Stimulated activated CD4-positive, alpha-beta T cell treated with anti-CD3 and anti-CD28 coated beads, Interleukin-4, amount 100 ng/mL, for 1 hour (primary cell): ENCODE measurements at regions not wholly inside any gene's neighbourhood (a gene's known extent, or its start where the extent isn't known, plus 50 kb on each side); places are given as distances from the start of the nearest gene placed in this dataset.
"Not testable (repeated sequence)": the region's sequence is repeated elsewhere in the genome, so short reads cannot be mapped to it uniquely, and the experiment has no call there.

Source experiments
- DNase-seq: peaks from one replicate; pipeline ENCODE4 v3.0.0-alpha.2; 2020

DNA sequence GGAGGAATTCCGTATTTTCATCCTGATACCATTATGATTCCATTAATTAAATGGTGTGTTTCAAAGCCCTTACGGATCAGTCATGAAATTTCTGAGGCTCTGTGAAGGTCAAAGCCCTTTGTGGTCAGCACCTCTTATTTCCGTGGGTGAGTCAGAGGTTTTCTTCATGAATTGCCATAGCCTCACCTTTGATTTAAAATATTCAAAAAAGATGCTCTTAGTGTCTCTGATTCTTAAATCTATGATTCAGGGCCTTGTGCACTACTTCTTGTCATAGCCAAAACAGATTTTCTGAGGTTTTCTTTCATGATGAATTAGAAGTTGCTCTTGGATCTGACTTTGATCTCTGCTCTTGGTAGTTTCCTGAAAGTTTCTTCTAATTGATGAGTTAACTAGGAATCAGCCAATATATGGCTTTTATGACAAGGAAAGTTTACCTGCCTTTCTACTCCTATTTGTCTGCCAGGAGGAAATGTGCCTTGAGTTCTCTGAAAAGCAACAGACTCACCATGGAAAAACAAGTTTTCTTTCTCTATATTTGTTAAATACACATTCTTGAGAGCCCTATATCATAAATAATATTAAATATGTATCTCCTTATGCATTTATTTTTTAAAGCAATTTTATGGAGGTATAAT is 613.0 kb downstream of the UTRN start:
- no peak for DNase-seq

DNA sequence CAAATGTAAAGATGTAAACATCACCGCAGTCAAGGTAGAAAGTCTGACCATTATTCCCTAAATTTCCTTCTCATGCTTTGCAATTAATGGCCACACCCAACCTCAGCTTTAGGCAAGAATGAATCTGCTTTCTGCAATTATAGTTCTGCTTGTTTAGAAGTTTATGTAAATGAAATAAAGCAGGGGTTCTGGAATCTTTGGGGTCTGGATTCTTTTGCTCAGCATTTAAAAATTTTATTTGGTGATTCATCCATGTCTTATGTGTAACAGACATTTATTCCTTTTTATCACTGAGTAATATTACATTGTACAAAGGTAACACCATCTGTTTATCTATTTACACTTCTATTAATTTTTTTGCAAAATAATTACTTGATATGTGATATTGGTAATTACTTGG is 613.6 kb downstream of the UTRN start:
- DNase-seq, result no peak

DNA sequence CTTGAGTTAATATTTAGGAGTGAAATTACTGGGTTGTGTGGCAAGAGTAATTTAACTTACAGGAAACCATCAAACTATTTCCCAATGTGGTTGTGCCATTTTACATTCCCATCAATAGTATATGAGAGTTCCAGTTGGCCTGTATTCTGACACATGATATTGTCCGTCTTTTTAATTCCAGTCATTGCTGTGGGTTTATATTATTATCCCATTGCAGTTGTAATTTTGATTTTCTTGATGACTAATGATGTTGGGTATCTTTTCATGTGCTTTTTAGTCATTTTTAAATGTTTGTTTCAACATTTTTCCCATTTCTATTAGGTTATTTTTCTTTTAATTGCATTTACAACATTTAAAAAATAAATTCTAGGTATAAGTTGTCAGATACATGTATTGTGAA is 614.0 kb downstream of the UTRN start:
- DNase-seq, result no peak

- DNase-seq, result no peak
Observed at GRCh38 chr6:144901412-144901811, 616.3 kb downstream of the UTRN start.

DNA sequence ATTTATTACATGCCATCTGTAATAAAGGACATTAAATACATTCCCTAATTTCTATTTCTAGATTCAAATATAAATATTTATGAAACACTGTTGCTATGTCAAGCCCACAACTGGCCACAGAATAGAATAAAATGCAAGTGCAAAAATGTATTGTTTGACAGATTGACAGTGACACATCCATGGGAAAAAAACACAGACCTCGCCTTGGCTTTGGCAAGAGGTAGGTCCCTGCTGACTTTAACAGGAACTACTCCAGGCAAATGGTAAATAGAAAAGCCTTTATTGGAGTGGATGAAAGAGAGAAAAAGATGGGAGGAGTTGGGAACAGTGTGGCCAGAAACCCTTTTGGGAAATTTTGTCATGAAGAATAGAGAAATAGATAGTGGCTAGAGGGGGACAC is 622.9 kb downstream of the UTRN start:
- no peak for DNase-seq

GRCh38 chr6:144909753-144910285 is 624.7 kb downstream of the UTRN start:
- no peak for DNase-seq

- no peak for DNase-seq
Observed at GRCh38 chr6:144911322-144911721, 626.2 kb downstream of the UTRN start.

GRCh38 chr6:144912474-144912873 is 627.3 kb downstream of the UTRN start:
- DNase-seq, result no peak

DNA sequence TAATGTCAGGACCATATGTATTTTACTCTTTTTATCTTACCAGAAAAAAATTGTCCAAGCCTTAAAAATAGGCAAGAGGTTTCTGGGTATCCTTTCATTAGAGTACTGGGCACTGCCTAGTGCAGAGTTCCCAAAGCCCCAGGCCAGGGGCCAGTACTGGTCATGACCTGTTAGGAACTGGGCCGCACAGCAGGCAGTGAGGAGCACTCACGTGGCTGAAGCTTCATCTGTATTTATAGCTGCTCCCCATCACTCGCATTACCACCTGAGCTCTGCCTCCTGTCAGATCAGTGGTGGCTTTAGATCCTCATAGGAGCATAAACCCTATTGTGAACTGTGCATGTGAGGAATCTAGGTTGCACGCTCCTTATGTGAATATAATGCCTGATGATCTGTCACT is 632.9 kb downstream of the UTRN start:
- DNase-seq, result no peak

DNA sequence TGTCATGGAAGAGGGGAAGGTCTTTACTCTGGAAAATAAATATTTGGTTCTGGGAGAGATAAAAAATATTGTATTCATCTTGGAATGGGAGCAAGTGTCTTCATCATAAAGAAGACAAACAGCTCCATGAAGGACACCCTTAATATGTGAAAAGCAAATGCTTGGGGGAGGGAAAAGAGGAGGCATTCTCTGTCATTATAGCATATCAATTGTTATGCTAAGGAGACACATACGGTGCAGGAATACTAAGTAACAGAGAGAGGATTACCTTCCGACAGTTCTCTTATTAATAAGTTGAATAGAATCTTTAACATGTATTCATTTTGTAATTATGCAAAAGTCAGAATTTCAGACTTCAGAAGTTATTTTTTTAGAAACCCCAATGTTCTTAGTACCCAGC is 634.4 kb downstream of the UTRN start:
- no peak for DNase-seq

DNA sequence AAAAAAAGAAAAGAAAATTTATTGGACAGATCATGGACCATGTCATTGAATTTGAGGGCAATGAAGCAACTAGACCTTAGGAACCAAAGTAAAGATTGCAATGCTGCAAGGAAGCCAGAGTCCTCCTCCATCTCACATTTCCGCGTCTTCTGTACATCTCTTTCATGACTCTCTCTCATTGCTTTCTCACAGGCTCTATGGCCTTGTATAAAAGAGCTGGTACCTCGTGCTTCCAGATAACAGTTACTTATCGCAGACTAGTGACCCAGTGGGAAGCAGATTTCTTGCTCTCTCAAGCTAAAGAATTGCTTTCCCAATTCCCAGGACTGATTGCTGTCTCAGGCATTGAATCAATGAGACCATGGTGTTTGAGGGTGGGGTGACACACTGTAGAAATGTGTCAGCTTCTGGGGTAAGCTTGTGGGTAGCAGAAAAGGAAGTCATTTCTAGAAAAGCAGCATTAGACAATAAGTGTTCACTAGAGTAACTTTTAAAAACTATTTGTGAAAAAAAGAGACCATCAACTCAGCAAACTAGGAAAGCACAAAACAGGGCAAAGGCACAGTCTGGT is 635.3 kb downstream of the UTRN start:
- no peak for DNase-seq

DNA sequence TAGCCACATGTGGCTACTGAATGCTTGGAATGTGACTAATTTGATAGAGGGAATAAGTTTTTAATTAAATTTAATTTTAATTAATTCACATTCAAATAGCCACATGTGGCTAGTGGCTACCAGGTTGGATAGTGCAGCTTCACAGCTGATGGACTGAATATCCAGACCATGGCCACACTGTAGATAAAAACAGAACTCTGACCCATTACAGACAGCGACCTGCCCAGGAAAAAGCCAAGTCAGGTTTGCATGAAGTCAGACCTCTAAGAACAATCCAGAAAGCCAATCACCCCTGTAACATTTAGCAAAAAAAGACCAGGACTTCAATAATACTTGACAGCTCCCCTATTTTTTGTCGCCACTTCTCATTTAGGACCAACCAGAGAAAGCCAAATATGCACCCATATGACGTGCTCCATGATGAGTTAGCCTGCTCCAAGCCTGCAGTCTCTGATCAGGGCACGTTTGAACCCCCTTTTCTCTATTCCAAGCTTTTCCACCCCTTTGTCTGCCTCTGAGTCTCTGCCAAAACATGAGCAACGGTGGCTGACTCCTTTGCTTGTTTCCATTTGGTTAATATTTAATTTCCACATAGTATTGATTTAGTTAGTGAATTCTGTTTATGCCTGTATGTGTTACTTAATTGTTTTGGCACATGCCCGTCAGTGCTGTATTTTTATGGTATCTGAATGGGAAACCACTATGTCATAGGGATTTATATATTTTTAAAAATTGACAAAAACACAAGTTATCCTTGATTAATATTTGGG is 636.3 kb downstream of the UTRN start:
- DNase-seq, result no peak

GRCh38 chr6:144922120-144922722 is 637.1 kb downstream of the UTRN start:
- no peak for DNase-seq

DNA sequence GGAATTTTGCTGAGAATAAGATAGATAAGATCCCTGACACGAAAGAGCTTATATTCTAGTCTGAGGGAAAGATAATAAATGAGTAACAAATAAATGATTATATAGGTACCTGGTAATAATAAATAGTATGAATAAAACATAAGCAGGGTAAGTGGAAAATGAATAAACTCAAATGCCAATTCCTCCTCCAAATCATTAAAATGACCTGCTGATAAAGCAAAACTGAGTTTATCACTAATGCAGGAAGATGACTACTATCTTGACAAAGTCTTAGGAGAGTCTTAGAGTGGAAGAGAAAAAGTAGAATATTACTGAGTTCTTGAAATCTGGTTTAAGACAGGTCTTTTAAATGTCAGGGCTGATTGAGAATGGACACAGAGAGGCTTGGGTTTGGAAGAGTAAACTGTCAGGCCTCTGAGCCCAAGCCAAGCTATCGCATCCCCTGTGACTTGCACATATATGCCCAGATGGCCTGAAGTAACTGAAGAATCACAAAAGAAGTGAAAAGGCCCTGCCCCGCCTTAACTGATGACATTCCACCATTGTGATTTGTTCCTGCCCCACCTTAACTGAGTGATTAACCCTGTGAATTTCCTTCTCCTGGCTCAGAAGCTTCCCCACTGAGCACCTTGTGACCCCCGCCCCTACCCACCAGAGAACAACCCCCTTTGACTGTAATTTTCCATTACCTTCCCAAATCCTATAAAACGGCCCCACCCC is 637.8 kb downstream of the UTRN start:
- DNase-seq, result not testable (repeated sequence)

DNA sequence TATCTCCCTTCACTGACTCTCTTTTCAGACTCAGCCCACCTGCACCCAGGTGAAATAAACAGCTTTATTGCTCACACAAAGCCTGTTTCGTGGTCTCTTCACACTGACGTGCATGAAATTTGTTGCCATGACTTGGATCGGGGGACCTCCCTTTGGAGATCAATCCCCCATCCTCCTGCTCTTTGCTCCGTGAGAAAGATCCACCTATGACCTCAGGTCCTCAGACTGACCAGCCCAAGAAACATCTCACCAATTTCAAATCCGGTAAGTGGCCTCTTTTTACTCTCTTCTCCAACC is 638.3 kb downstream of the UTRN start:
- DNase-seq, result not testable (repeated sequence)

- no peak for DNase-seq
Observed at GRCh38 chr6:144928847-144929246, 643.7 kb downstream of the UTRN start.

DNA sequence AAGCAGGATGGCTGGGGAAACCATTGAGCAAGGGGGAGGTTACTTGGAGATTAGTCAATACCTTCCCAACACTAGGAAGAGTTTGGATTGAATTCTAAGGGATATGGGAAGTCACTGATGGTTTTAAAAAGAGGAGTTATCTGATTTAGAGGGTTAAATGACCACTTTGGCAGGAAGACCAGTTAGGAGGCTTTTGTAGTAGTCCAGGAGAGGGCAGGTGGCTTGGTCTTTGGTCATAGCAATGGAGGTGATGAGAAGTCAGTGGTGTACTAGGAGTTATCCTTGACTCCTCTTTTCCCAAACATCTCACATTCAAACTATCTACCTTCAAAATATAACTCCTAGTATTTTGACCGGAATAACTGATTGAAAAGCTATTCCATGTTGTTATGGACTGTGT is 644.1 kb downstream of the UTRN start:
- DNase-seq, result no peak

GRCh38 chr6:144931172-144932035 is 646.3 kb downstream of the UTRN start:
- DNase-seq, result peak; percentile 12

- no peak for DNase-seq
Observed at GRCh38 chr6:144932621-144933020, 647.5 kb downstream of the UTRN start.

- DNase-seq, result no peak
Observed at GRCh38 chr6:144935181-144935580, 650.0 kb downstream of the UTRN start.

- DNase-seq, result no peak
Observed at GRCh38 chr6:144935661-144936060, 650.5 kb downstream of the UTRN start.

DNA sequence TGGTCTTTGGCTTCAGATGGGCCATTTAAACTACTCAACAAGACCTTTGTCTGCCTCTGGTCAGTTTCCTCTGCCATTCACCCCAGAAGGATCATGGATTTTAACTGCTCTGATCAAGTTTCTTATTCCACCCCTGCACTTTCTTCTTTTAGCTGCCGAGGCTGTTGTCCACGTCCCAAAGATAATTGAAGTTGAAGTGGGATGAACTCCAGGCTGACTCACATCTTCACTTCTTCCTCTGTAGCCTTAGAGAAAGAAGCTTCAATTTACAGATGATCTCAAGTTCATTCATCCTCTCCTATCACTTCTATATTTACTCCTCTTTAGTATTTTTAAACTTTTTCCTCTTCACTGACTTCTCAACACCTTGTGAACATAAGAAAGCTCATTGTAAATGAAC is 651.6 kb downstream of the UTRN start:
- DNase-seq, result no peak
